CD4-positive, alpha-beta T cell treated with Interleukin-4 for 4 hours (primary cell): ENCODE measurements at regions not wholly inside any gene's neighbourhood (a gene's known extent, or its start where the extent isn't known, plus 50 kb on each side); places are given as distances from the start of the nearest gene placed in this dataset.

Source experiments
- DNase-seq: peaks from one replicate; pipeline ENCODE4 v3.0.0-alpha.2; 2020

DNA sequence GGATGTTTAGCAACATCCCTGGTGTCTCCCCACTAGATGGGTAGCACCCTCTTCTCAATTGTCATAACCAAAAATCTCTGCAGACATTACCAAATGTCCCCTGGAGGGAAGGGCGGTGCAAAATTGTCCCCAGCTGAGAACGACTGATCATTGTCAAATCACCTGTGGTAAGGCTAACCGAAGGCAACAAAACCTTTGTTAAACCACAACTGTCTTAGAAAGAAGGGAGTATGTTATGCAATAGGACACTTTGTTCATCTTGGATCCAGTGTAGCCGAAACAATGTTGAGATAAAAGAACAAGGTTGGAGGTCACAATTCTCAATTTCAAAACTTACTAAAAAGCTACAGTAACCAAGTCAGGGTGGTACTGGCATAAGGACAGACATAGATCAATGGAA, 50.3 kb upstream of the ST3GAL5 start:
- no peak for DNase-seq
